Nephron progenitor cell (in vitro differentiated cells): ENCODE measurements at regions not wholly inside any gene's neighbourhood (a gene's known extent, or its start where the extent isn't known, plus 50 kb on each side); places are given as distances from the start of the nearest gene placed in this dataset.

ENCODE experiments used
- DNase-seq: peaks from one replicate; pipeline ENCODE4 v3.0.0; 2021
- H3K27ac Mint-ChIP-seq: 2 replicates; pipeline ENCODE4 v1.8.0; 2021; ENCODE audit warnings: mild to moderate bottlenecking, moderate library complexity, mixed read lengths
- H3K27me3 Mint-ChIP-seq: 2 replicates; pipeline ENCODE4 v1.8.0; 2021; ENCODE audit warnings: mild to moderate bottlenecking, low read depth, mixed read lengths; ENCODE audit not compliant: poor library complexity
- H3K36me3 Mint-ChIP-seq: 2 replicates; pipeline ENCODE4 v1.8.0; 2021; ENCODE audit warnings: low read depth, mixed read lengths
- H3K4me1 Mint-ChIP-seq: 2 replicates; pipeline ENCODE4 v1.8.0; 2021; ENCODE audit warnings: mixed read lengths
- H3K4me3 Mint-ChIP-seq: 2 replicates; pipeline ENCODE4 v1.8.0; 2021; ENCODE audit warnings: mild to moderate bottlenecking, moderate library complexity, mixed read lengths
- H3K9me3 Mint-ChIP-seq: 2 replicates; pipeline ENCODE4 v1.8.0; 2021; ENCODE audit warnings: mild to moderate bottlenecking, moderate library complexity, mixed read lengths
- CTCF ChIP-seq: fragments of 200-600 bp; sonication (generic); IDR thresholded peaks from 2 replicates; pipeline ENCODE4 v1.5.0; 2021; ENCODE audit warnings: antibody characterized with exemption

GRCh38 chr2:122863532-122863931 lies 1108.1 kb downstream of the TSN start:
- TF ChIP-seq CTCF: no peak
- H3K4me3 Mint-ChIP-seq: no peak overlapping the region
- DNase-seq: no peak
- H3K36me3 Mint-ChIP-seq: no peaks in the 10 kb centered on the region
- no peak overlapping the region for H3K27ac Mint-ChIP-seq
- H3K27me3 Mint-ChIP-seq: peaks cover 5% of the 10 kb centered on the region
- H3K9me3 Mint-ChIP-seq: no peaks in the 10 kb centered on the region
- peaks cover 7% of the 10 kb centered on the region for H3K4me1 Mint-ChIP-seq

GRCh38 chr2:122864728-122865127 lies 1109.3 kb downstream of the TSN start:
- Mint-ChIP-seq H3K27ac (no peak overlapping the region), H3K36me3 (no peaks in the 10 kb centered on the region), H3K27me3 (peaks cover 3% of the 10 kb centered on the region), H3K4me1 (peaks cover 7% of the 10 kb centered on the region), H3K9me3 (no peaks in the 10 kb centered on the region), H3K4me3 (no peak overlapping the region)
- DNase-seq: no peak
- no peak for TF ChIP-seq CTCF

GRCh38 chr2:122866095-122866494 lies 1110.6 kb downstream of the TSN start:
- no peak overlapping the region for H3K4me3 Mint-ChIP-seq
- peaks cover 7% of the 10 kb centered on the region for H3K4me1 Mint-ChIP-seq
- H3K9me3 Mint-ChIP-seq: no peaks in the 10 kb centered on the region
- no peaks in the 10 kb centered on the region for H3K36me3 Mint-ChIP-seq
- no peak overlapping the region for H3K27ac Mint-ChIP-seq
- DNase-seq: no peak
- TF ChIP-seq CTCF: no peak
- no peaks in the 10 kb centered on the region for H3K27me3 Mint-ChIP-seq

DNA sequence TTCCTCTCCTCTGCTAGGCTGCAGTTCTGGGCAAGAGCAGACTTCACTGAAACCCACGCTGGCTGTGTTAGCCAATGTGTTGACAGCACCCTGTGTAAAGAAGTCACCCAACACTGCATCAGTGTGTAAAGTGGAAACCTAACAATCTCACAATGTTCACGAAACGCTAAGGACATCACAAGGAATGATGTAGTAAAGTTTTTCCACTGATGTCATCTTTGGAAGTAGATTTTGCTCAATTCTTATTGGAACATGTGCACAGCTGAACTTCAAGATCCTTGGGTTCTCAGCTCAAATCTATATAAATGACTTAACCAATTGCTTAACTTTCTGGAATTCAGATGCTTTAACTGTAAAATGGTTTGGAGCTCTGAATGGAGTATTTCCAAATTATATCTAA lies 1112.5 kb downstream of the TSN start:
- Mint-ChIP-seq H3K4me3 (no peak overlapping the region), H3K9me3 (no peaks in the 10 kb centered on the region), H3K4me1 (peaks cover 6% of the 10 kb centered on the region), H3K36me3 (no peaks in the 10 kb centered on the region), H3K27ac (no peak overlapping the region), H3K27me3 (no peaks in the 10 kb centered on the region)
- DNase-seq: no peak
- TF ChIP-seq CTCF: no peak

DNA sequence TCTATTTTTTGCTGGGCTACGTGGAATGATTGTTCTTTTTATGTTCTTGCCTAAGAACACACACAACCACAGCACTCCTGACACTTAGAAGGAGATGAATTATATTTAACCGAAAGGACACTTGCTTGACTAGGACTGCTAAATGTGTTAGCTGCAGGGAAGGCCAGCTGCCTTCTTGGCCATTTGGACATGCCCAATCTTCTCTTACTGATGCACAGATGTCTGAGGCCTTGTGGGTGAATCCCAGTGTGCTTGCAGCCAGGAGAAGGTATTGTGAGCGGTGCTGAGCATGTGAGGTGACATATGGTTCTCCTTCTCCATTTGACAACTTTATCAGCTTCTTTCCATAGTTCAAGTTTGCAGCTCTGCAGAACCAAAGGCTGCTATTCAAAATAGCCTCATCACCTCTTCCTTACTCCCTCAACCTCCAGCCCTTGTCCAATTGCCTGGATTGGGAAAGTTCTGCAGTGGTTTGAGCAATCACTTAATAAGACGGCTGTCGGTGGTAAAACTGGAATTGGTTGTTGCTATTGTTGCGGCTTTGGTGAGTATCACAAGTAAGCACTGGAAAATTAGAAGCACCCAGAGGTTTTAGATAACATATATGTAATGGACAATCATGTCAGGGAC lies 1113.3 kb downstream of the TSN start:
- TF ChIP-seq CTCF: no peak
- no peaks in the 10 kb centered on the region for H3K27me3 Mint-ChIP-seq
- H3K4me1 Mint-ChIP-seq: no peaks in the 10 kb centered on the region
- H3K9me3 Mint-ChIP-seq: no peaks in the 10 kb centered on the region
- no peaks in the 10 kb centered on the region for H3K36me3 Mint-ChIP-seq
- H3K4me3 Mint-ChIP-seq: no peak overlapping the region
- H3K27ac Mint-ChIP-seq: no peak overlapping the region
- DNase-seq: no peak

- no peaks in the 10 kb centered on the region for H3K36me3 Mint-ChIP-seq
- no peak for DNase-seq
- no peak for TF ChIP-seq CTCF
- H3K27ac Mint-ChIP-seq: no peak overlapping the region
- no peaks in the 10 kb centered on the region for H3K9me3 Mint-ChIP-seq
- H3K4me3 Mint-ChIP-seq: no peak overlapping the region
- no peaks in the 10 kb centered on the region for H3K4me1 Mint-ChIP-seq
- H3K27me3 Mint-ChIP-seq: no peaks in the 10 kb centered on the region
Measured at GRCh38 chr2:122873951-122874350, 1118.5 kb downstream of the TSN start.
